HG02840 (cell line): ENCODE measurements at regions not wholly inside any gene's neighbourhood (a gene's known extent, or its start where the extent isn't known, plus 50 kb on each side); places are given as distances from the start of the nearest gene placed in this dataset.
"Not testable (repeated sequence)": the region's sequence is repeated elsewhere in the genome, so short reads cannot be mapped to it uniquely, and the experiment has no call there.

ENCODE experiments used
- ATAC-seq: cut with Tn5 transposase; IDR thresholded peaks from one replicate; pipeline ENCODE4 v1.9.1; 2021; ENCODE audit warnings: mild to moderate bottlenecking, moderate library complexity, moderate number of reproducible peaks; ENCODE audit not compliant: unreplicated experiment, low FRiP score

DNA sequence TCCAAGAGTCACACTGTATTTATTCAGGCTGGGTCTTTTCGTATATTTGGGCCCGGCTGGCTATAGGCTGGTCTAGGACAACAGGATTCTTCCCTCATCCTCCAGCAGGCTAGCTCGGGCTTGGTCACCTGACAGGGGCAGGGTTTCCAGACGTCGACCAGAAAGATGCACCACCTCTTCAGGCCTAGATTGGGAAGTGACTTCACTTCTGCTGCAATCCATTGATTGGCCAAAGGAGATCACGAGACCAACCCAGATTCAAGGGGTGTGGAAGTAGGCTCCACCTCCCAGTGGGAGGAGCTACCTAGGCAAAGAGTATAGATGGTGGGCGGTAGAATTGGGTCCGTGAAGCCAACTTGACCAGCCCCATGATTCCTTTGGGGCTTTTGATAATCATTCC, 167.5 kb downstream of the GOSR1 start:
- not testable (repeated sequence) for ATAC-seq

DNA sequence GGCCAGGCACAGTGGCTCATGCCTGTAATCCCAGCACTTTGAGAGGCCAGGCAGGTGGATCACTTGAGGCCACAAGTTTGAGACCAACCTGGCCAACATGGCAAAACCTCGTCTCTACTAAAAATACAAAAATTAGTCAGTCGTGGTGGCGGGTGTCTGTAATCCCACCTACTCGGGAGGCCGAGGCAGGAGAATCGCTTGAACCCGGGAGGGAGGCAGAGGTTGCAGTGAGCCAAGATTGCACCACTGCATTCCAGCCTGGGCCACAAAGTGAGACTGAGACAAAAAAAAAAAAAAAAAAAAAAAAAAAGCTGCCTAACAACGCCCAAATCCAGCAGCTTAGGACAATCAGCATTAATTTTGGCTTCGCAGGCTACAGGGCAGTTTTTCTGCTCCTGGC, 167.1 kb downstream of the GOSR1 start:
- ATAC-seq: not testable (repeated sequence)

DNA sequence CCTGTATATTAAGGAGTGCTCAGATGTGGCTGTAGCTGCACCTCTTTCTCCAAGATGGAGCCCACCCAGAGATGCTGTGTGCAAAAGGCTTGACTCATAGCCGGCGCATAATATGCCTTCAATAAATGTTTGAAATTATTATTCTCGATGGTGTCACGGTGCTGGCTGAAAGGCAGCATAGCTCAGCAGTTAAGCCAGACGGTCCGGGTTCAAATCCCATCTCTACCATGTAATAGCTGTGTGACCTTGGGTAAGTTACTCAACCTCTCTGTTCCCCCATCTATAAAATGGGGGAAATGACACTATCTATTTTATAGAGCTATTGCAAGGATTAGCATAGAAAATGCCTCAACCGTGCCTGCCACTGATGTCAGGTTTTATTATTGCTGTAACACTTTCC, 164.2 kb downstream of the GOSR1 start:
- not testable (repeated sequence) for ATAC-seq

DNA sequence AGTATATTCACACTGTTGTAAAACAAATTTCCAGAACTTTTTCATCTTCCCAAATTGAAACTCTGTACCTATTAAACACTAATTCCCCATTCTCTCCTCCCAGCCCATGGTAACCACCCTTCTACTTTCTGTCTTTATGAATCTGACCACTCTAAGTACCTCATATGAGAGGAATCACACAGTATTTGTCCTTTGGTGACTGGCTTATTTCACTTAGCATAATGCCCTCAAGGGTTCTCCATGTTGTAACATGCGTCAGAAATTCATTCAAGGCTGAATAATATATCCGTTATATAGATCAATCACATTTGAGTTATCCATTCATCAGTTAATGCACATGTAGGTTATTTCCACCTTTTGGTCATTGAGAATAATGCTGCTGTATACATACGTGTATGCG, 162.2 kb downstream of the GOSR1 start:
- not testable (repeated sequence) for ATAC-seq

DNA sequence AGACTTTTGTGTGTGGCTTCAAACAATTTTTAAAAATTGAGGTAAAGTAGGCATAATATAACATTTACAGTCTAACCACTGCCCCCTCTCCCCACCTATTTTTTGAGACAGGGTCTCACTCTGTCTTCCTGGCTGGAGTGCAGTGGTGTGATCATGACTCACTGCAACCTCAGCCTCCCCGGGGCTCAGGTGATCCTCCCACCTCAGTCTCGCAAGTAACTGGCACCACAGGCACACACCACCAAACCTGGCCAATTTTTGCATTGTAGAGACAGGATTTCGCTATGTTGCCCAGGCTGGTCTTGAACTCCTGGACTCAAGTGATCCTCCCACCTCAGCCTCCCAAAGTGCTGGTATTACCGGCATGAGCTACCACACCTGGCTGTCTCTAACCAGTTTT, 161.8 kb downstream of the GOSR1 start:
- ATAC-seq: not testable (repeated sequence)

DNA sequence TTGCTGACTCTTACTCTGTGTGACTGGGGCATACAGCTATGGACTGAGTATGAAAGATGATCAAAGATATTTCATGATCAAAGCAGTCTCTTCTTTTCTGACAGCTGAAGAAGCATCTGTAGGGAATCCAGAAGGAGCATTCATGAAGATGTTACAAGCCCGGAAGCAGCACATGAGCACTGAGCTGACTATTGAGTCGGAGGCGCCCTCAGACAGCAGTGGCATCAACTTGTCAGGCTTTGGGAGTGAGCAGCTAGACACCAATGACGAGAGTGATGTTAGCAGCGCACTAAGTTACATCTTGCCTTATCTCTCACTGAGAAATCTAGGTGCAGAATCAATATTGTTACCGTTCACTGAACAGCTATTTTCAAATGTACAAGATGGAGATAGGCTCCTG, 154.4 kb downstream of the GOSR1 start:
- not testable (repeated sequence) for ATAC-seq

DNA sequence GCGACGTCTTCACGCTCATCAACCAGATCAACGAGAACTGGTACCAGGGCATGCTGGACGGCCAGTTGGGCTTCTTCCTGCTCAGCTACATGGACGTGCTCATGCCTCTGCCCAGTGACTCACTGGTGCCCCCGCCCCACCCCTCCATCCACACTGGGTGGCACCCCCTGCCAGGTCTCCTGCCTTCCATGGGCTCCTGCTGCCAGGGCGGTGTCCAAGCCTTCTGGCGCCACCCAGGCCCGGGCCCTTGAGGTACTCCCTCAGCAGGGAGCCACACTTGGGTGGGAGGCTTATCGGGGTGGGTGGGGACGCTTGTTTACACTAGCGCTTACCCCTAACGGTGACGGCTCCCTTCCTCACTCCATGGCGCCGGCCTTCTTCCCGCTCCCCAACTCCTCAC, 148.2 kb downstream of the GOSR1 start:
- not testable (repeated sequence) for ATAC-seq

DNA sequence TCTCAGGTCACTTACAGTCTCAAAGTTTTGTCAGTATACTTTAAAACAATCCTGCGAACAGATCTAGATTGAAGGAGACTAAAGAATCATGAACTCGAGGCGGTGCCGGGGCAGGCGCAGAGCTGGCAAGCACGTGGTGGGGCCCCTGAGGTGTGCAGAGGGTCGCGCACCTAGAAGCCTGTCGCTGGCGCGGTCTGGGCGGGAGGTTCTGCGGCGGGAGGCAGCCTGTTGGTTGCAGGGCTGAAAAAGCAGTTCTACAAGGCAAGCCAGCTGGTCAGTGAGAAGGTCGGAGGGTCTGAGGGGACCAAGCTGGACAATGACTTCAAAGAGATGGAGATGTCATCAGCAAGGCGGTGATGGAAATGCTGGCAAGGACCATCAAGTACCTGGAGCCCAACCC, 147.0 kb downstream of the GOSR1 start:
- not testable (repeated sequence) for ATAC-seq

DNA sequence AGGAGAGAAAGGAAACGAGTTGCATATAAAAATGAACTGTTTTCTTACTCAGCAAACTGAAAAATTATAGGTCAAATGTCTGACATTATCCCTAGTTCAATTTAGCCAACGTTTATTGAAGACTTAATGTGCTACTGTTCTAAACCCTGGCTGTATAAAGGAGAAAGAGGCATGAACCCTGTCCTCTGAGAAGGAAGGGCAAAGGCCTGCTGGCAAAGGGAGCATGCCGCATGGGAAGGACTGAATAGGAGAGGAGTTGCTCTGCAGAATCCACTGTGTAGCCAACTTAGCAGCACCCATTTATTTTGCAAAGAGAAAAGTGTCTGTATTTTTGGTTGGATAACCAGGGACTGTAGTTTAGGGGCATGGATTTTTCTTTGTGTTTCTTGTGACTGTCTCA, 132.5 kb downstream of the GOSR1 start:
- ATAC-seq: not testable (repeated sequence)

DNA sequence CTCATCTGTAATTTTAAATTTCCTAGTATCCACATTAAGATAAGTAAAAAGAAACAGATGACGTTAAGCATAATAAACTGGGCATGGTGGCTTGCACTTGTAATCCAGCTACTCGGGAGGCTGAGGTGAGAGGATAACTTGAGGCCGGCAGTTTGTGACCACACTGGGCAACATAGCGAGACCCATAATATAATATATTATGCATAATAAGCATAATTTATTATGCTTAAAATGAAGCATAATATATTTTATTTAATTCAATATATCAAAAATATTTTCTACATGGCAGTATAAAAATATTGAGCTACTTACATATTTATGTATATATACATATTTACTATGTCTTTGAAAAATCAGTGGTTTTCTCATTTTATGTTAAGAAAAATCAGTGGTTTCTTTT, 128.3 kb downstream of the GOSR1 start:
- no peak for ATAC-seq

DNA sequence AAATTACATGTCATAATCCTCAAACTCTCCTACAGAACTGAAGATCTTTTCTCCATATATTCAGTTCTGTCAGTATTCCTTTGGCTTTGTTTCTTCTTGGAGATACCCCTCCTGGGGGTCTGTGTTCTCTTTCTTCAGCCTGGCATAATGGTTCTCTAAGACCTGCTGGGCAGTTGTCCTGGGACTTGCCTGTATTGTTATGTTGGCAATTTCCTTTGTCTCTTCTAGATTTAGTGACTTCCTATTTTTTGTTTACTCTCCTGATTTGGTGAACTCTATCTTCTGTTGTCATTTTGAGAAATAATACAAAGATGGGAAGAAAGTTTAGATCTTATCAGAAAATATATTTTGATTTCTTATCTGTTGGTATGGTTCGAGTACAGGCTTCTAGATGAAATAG, 127.8 kb downstream of the GOSR1 start:
- no peak for ATAC-seq

DNA sequence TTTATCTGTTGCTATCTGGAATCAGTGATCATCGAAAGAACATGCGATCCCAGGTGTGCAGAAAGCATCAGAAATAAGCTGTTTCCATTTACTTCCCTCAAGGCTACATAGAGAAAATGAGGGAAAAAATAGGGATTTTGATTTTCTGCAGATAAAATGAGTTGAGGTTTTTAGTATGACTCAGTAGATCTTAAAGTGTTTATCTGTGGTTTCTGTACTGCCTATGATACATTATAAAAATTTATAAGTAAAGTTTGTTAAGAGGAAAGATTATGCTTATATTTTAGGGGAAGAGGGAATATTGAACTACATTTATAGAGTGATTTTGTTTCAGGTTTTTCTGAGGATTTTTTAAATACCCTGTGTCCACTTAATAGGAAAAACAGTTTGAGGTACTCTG, 125.2 kb downstream of the GOSR1 start:
- ATAC-seq: not testable (repeated sequence)

DNA sequence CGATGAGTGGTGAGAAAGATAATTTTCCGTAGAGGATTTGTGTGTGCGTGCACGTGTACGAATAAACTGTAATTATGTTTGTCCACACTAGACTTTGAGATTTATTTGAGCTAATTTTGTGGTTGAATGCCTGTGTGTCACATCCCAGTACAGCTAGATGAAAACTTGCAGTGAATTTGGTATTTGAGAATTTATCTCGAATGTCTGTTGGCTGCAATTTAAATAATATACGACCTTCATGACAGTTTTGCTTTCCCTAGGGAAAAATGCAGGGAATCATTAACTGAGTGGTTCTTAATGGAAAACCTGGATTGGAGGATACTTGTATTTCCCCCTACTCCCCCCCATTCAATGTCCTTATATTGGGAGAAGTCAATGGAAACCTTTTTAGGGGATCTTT, 124.8 kb downstream of the GOSR1 start:
- ATAC-seq: not testable (repeated sequence)

DNA sequence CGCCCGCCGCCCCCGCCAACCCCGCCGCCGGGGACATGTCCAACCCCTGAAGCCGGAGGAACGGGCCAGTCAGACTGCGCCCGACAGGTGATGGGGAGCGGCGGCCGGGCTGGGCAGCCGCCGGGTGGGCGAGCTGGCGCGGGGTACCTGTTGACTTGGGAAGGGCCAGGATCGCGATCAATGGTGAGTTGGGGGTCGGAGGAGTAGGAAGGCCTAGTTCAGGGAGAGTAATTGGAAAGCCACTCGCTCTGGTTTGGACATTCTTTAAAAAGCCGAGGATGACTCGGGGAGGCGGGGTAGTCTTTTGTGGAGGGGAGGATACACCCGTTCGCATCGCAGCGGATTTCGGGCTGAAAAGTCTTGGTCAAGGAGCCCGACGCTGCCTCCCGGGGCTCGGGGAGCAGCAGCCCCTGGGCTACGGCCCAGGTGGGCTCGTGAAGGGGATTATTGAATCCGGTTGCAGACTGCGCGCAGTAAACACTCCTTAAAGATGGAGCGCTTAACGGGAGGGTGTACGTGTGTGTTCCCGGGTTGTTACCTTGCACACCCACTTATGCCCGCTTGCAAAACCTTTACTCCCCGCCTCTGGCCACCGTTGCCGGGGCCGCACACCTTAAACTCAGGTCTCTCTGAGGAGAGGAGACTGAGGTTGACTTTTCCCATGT, 123.8 kb downstream of the GOSR1 start:
- peak; percentile 13 for ATAC-seq

DNA sequence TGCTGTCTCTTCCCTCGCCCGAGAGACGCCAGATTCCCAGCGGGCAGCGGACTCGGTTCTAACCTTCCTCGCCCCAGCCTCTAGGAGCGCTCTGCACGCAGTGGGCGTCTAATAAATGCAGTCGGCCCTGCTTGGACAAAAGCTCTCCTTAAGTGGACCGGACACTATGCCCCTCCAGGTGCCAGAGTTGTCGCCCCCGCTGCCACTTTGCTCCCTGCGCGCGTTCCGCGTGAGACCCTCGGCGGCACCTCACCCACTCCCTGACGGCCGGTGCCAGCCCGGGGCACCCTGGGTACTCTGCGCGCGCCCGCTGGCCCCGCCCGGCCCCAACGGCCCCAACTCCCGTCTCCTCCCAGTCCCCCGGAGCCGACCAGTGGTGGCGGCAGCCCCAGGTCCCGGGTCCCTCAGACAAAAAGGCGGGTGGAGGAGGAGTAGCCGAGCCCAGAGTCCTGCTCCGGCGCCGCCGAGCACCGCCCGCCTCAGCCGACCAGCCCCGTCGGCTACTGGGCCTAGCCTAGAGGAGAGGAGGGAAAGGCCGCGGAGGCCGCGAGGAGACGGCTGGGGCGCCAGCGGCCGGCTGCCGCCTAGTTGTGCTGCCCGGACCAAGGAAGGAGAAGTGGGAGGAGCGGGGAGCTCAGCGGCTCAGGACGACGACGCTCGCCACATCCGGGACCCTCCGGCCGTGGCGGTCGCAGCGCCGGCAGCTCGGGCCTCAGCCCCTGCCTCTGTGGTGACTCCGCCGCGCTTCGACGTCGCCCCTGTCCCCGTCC, 123.0 kb downstream of the GOSR1 start:
- ATAC-seq: peak; percentile 79

DNA sequence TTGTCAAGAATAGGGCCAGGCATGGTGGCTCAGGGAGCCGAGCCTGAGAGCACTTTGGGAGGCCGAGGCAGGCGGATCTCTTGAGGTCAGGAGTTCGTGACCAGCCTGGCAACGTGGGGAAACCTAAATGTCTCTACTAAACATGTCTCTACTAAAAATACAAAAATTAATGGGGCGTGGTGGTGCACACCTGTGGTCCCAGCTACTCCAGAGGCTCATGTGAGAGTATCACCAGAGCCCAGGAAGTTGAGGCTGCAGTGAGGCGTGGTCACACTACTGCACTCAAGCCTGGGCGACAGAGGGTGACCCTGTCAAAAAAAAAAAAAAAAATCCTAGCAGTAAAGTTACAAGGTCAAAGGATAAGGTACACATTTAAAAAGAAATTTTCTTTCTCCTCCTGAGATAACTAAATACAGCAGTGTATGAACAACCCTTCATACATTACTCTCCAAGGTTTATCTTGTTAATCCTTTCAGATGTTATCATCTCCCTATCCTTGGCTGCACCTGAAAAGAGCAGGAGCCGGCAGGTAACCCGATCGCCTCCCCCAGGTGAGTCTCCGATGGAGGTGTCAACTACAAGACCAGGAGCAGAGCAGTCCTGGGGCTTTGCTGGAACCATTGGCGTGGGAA, 122.3 kb downstream of the GOSR1 start:
- peak; percentile 4 for ATAC-seq

DNA sequence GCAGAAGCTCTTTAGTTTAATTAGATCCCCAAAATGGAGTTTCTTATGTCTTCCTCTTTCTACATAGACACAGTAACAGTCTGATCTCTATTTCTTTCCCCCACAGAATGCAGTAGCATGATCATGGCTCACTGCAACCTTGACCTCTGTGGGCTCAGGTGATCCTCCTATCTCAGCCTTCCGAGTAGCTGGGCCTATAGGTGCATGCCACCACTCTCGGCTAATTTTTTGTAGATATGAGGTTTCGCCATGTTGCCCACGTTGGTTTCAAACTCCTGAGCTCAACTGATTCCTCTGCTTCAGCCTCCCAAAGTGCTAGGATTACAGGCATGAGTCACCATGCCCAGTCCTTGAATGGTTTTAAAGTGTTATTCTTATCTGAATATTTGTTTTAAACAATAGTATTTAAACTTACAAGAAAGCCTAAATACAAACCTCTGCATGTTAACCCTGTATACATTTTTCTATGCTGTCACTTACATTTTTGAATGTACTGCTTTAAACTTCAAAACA, 120.6 kb downstream of the GOSR1 start:
- no peak for ATAC-seq

DNA sequence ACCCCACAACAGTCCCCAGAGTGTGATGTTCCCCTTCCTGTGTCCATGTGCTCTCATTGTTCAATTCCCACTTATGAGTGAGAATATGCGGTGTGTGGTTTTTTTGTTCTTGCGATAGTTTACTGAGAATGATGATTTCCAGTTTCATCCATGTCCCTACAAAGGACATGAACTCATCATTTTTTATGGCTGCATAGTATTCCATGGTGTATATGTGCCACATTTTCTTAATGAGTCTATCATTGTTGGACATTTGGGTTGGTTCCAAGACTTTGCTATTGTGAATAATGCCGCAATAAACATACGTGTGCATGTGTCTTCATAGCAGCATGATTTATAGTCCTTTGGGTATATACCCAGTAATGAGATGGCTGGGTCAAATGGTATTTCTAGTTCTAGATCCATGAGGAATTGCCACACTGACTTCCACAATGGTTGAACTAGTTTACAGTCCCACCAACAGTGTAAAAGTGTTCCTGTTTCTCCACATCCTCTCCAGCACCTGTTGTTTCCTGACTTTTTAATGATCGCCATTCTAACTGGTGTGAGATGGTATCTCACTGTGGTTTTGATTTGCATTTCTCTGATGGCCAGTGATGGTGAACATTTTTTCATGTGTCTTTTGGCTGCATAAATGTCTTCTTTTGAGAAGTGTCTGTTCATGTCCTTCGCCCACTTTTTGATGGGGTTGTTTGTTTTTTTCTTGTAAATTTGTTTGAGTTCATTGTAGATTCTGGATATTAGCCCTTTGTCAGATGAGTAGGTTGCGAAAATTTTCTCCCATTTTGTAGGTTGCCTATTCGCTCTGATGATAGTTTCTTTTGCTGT, 120.0 kb downstream of the GOSR1 start:
- ATAC-seq: not testable (repeated sequence)

DNA sequence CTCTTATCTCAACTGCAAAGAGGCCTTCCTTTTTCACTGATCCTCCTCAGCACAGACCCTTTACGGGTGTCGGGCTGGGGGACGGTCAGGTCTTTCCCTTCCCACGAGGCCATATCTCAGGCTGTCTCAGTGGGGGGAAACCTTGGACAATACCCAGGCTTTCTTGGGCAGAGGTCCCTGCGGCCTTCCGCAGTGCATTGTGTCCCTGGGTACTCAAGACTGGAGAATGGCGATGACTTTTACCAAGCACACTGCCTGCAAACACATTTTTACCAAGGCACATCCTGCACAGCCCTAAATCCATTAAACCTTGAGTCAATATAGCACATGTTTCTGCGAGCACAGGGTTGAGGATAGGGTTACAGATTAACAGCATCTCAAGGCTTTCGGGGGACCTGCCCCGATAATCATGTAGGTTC, 117.8 kb downstream of the GOSR1 start:
- not testable (repeated sequence) for ATAC-seq

DNA sequence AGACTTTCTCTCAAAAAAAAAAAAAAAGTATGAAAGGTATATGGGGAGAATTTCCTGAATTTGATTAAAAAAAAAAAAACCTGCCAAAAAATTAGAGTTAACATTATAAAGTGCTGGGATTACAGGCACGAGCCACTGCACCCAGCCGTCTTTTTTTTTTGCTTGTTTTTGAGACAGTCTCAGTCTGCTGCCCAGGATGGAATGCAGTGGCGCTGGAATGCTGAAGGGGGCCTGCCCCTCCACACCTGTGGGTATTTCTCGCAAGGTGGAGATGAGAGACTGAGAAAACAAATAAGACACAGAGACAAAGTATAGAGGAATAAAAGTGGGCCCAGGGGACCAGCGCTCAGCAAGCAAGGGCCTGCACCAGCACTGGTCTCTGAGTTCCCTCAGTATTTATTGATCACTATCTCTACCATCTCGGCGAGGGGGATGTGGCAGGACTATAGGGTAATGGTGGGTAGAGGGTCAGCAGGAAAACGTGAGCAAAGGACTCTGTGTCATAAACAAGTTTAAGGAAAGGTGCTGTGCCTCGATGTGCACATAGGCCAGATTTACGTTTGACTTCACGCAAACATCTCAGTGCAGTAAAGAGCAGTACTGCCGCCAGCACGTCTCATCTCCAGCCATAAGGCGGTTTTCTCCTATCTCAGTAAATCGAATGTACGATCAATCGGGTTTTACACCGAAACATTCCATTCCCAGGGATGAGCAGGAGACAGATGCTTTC, 117.2 kb downstream of the GOSR1 start:
- no peak for ATAC-seq
